Spleen (tissue), 11 donors: ENCODE measurements at regions not wholly inside any gene's neighbourhood (a gene's known extent, or its start where the extent isn't known, plus 50 kb on each side); places are given as distances from the start of the nearest gene placed in this dataset.

Experiments
- DNase-seq: peaks from one replicate; pipeline ENCODE4 v3.0.0-alpha.2; 2020
- H3K27ac ChIP-seq, 8 donors: fragments of 200-600 bp; sonication (generic) in 7 of 8; 1 replicate in 4 of 8; 2 replicates in 4 of 8; pipeline versions ENCODE4 v1.5.0 to v1.8.0; 2016 to 2021; ENCODE audit warnings: inconsistent platforms in 4 of 8, mild to moderate bottlenecking in 4 of 8, moderate library complexity in 1 of 8
- H3K27me3 ChIP-seq, 7 donors: fragments of 200-600 bp; sonication (generic) in 6 of 7; replicated peaks in 1 of 7; 1 replicate in 4 of 7; 2 replicates in 3 of 7; pipeline versions ENCODE4 v1.5.0 to v1.8.0; 2016 to 2021; ENCODE audit warnings: inconsistent platforms in 3 of 7, mild to moderate bottlenecking in 1 of 7
- H3K36me3 ChIP-seq, 6 donors: fragments of 200-600 bp; sonication (generic) in 5 of 6; 1 replicate in 4 of 6; 2 replicates in 2 of 6; pipeline versions ENCODE4 v1.5.0 to v1.8.0; 2016 to 2021; ENCODE audit warnings: inconsistent platforms in 2 of 6
- H3K4me1 ChIP-seq, 6 donors: fragments of 200-600 bp; sonication (generic) in 5 of 6; 1 replicate in 3 of 6; 2 replicates in 3 of 6; pipeline versions ENCODE4 v1.5.0 to v1.8.0; 2016 to 2021; ENCODE audit warnings: inconsistent platforms in 3 of 6
- H3K4me3 ChIP-seq, 8 donors: fragments of 200-600 bp; sonication (generic) in 7 of 8; 1 replicate in 4 of 8; 2 replicates in 4 of 8; pipeline versions ENCODE4 v1.5.0 to v1.8.0; 2016 to 2021; ENCODE audit warnings: inconsistent platforms in 4 of 8, mild to moderate bottlenecking in 4 of 8, moderate library complexity in 2 of 8
- H3K9me3 ChIP-seq, 8 donors: fragments of 200-600 bp; sonication (generic) in 7 of 8; 1 replicate in 4 of 8; 2 replicates in 4 of 8; pipeline versions ENCODE4 v1.5.0 to v1.8.0; 2016 to 2021; ENCODE audit warnings: inconsistent platforms in 4 of 8
- POLR2A ChIP-seq, 3 donors: fragments of 450-650 bp; IDR thresholded peaks; one replicate each; pipeline ENCODE4 v1.5.1; 2017; ENCODE audit warnings: antibody characterized with exemption in 3 of 3, mild to moderate bottlenecking in 1 of 3
- WGBS, 5 donors: extraction: QIAGEN DNeasy Blood & Tissue Kit in 3 of 5; methylation state at CpG; one replicate each; pipeline versions ENCODE4 v1.1.5 to v1.1.7; 2013 to 2018; 5-methylcytosine and 5-hydroxymethylcytosine counted together
- intact Hi-C: fragments of 100-400 bp; cut with DNase I; formaldehyde crosslinking; loops from one replicate; pipeline ENCODE4 v1.15.0; 2023; ENCODE audit warnings: low total_unique reads
- TF ChIP-seq, protein P1 (sequence below), 11 experiments: fragments of 200-600 bp in 7 of 11; fragments of 450-650 bp in 4 of 11; sonication (generic) in 4 of 11; IDR thresholded peaks in 8 of 11; conservative IDR thresholded peaks in 3 of 11; 1 replicate in 7 of 11; 2 replicates in 4 of 11; pipeline versions ENCODE4 v1.4.0 to v1.8.0; 2016 to 2021; ENCODE audit warnings: antibody characterized with exemption in 11 of 11, inconsistent platforms in 4 of 11, mild to moderate bottlenecking in 1 of 11
- donor health status: healthy with polysubstance abuse.
- donor health status: DM: no; HTN: no; CAD: no; lungs with moderate emphysema.
- donor health status: DM: no; HTN: no; CAD: no.
- donor health status: Bipolar disorder and iron deficiency.
- donor health status: healthy.
- donor health status: DM: no; HTN: no; CAD: no.
- donor health status: DM: yes; HTN: yes; CAD: no.

DNA sequence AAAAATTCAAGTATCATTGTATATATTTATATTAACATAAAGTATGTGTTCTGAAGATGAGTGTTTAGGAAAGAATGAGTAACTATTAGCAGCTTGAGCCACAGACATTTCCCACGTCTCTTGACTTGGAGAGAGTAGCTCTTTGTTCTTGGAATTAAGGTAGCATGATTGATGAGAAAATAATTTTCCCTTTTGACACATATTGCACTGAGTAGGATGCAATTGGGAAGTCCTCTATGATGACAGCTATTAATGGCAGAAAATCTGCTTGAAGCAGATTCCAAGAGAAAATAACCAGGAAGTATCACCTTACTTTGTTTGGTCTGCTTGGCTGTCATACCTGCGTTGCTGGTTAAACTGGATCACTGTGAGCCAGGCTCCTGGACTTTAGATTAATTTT, 204.8 kb downstream of the TLE4 start:
- H3K4me1 ChIP-seq: no peaks in the 10 kb centered on the region
- no peaks in the 10 kb centered on the region for H3K9me3 ChIP-seq
- intact Hi-C loops: no loop called here
- H3K4me3 ChIP-seq: no peak overlapping the region
- H3K27ac ChIP-seq: no peak overlapping the region
- DNase-seq: no peak
- 76 to 85% (median 78%) methylated on average over 2 of the region's 2 CpGs for WGBS, 5 donors
- H3K27me3 ChIP-seq: no peaks in the 10 kb centered on the region
- TF ChIP-seq POLR2A (IDR thresholded peaks at IDR 0.05): no peak
- TF ChIP-seq, protein P1, sequence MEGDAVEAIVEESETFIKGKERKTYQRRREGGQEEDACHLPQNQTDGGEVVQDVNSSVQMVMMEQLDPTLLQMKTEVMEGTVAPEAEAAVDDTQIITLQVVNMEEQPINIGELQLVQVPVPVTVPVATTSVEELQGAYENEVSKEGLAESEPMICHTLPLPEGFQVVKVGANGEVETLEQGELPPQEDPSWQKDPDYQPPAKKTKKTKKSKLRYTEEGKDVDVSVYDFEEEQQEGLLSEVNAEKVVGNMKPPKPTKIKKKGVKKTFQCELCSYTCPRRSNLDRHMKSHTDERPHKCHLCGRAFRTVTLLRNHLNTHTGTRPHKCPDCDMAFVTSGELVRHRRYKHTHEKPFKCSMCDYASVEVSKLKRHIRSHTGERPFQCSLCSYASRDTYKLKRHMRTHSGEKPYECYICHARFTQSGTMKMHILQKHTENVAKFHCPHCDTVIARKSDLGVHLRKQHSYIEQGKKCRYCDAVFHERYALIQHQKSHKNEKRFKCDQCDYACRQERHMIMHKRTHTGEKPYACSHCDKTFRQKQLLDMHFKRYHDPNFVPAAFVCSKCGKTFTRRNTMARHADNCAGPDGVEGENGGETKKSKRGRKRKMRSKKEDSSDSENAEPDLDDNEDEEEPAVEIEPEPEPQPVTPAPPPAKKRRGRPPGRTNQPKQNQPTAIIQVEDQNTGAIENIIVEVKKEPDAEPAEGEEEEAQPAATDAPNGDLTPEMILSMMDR (IDR thresholded peaks at IDR 0.05 in 8 of 11, conservative IDR thresholded peaks at IDR 0.05 in 3 of 11): no peak
- H3K36me3 ChIP-seq: no peaks in the 10 kb centered on the region
